Skin of body (tissue), 1 donor: ENCODE measurements at regions not wholly inside any gene's neighbourhood (a gene's known extent, or its start where the extent isn't known, plus 50 kb on each side); places are given as distances from the start of the nearest gene placed in this dataset.

Experiments used
- DNase-seq: peaks from one replicate; lab custom pipeline; 2025; lab: John Stamatoyannopoulos, UW

DNA sequence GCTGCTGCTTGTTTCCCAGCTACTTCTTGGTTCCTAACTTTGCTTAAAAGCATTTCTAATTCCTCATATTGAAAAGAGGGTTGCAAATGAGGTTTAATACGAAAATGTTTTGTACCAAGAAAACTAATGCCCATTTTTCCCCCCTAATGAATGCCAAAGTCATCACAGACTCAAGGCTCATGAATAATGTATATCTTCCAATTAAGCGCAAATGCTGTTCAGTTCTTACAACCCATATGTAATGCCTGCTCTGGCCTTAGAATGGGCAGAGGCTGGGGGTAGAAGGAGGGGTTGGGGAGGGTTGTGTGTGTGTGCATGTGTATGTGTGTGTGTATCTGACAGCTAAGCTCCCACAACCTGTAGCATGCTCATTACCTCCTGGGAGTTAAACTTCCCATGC is 901.7 kb downstream of the KCNMA1 start:
- DNase-seq = no peak

DNA sequence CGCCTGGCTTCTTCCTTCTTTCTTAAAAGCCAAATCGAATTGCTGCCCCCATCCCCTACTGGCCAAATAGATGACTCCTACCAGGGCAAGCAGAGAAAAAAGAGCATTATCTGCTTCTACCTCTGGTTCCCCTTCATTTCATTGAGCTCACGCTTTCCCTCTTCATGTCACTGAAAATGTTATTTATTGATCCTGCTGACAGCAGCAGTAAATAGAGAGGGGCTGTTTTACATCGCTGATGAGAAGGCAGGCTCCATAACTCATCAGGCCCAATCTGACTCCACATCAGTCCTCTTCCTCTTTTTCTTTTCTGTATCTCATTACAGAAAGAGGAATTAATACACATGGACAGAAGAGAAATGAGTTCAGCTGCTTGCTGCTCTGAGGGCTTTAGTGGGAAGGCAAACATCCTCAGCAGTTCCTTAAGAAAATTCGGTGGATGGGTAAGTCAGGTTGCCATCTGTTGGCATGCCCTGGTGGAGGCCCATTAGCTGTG is 904.1 kb downstream of the KCNMA1 start:
- no peak for DNase-seq

- DNase-seq = no peak
Measured at GRCh38 chr10:76732306-76732705, 905.3 kb downstream of the KCNMA1 start.

- no peak for DNase-seq
Measured at GRCh38 chr10:76729841-76730487, 907.6 kb downstream of the KCNMA1 start.

- no peak for DNase-seq
Measured at GRCh38 chr10:76729346-76729745, 908.3 kb downstream of the KCNMA1 start.

GRCh38 chr10:76727038-76727437 is 910.6 kb downstream of the KCNMA1 start:
- no peak for DNase-seq

GRCh38 chr10:76723844-76724243 is 913.8 kb downstream of the KCNMA1 start:
- DNase-seq = no peak

GRCh38 chr10:76721891-76722505 is 915.6 kb downstream of the KCNMA1 start:
- no peak for DNase-seq

DNA sequence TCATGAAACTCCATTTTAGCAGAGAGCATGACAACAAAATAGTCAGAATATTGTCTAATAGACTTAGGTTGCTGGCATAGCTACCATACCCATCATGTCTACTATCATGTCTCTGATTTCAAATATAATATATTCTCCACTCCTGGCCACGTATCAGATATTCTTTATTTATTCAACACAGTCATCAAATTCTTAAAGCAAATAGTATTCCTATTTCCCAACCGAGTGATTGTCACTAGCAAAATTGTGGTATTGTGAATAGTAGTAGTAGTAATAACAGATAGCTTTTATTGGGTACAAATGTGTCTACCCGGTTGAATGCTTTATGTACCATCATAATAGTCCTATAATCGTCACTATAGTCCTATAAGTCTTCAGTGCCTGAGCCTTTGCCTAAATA is 918.6 kb downstream of the KCNMA1 start:
- no peak for DNase-seq

DNA sequence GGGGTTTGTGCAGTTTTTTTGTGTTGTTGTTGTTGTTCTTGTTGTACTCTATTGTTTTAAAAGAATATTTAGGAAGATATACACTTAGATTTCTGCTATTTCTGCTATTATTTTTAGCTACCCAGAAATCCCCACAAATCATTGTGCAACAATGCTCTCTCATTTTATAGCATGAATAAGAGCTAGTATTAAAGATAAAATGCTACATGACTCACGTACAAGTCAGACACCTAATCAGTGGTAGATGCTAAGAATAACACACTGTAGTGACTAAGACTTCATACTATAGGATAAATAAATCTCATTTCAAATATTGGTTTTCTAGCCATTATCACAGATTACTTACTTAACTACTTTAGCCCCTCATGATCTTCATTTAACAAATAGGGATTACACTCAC is 920.5 kb downstream of the KCNMA1 start:
- no peak for DNase-seq

DNA sequence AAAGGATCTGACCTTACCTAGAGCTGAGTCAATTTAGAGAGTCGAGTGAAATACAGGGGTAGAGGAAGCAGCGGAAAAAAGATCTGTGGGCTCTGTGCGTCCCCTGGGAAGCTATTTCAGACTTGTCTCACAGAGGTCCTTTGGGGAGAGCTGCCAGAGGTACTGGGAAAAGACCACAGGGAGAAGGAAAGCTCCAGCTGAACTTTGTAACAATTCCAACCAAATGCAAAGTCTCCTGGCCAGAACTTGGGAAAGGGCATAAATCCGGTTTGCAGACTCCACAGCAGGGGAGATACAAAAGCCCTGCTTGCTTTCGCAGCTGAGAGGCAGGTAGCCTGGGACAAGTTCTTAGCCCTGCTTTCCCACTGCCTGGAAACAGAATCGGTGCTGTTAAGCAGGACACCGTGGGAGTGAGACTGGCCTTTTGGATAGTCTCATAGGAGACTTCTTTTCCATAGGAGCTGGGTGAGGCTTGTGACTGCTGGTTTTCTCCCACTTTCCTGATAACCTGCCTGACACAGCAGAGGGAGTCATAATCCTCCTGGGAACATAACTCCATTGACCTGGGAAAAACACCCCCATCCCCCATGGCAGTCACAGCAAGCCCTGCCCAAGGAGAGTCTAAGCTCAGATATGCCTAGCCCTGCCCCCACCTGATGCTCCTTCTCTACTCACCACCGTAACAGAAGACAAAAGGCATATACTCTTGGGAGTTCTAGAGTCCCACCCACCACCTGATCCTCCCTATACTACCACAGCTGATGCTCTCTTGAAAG is 926.2 kb downstream of the KCNMA1 start:
- DNase-seq = no peak

GRCh38 chr10:76700241-76700640 is 937.4 kb downstream of the KCNMA1 start:
- no peak for DNase-seq

- DNase-seq = no peak
Measured at GRCh38 chr10:76697923-76698322, 939.7 kb downstream of the KCNMA1 start.

DNA sequence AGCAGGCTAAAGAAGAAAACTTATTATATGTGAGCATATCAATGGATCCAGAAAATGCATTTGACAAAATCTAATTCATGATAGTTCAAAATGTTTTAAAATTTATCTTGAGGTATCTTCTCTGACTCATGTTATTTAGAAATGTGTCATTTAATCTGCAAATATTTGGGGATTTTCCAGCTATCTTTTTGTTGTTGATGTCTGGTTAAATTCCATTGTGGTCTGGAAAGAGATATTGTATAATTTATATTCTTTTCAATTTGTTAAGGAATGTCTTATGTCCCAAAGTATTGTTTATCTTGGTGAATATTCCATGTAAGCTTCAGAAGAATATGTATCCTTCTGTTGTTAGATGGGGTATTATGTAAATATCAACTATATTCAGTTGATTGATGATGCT is 942.5 kb downstream of the KCNMA1 start:
- no peak for DNase-seq

DNA sequence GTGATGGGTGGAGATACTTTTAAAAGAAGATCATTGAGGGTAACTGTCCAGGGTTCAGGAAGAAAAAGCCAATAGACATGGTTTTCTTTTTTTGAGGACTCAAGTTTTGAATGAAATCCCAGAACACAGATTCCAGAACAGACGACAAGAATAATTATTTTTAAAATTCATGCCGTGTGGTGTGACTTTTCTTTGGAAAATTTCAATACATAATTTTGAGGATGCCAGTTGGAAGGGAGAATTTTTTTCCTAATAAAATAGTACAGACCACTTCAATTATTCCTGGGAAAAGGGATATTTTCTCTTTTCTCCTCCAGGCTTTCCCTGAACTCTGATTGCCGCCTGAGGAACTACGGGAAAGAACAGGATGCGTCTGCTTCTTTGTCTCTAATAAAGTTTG is 951.4 kb downstream of the KCNMA1 start:
- no peak for DNase-seq

GRCh38 chr10:76684968-76685367 is 952.6 kb downstream of the KCNMA1 start:
- no peak for DNase-seq

GRCh38 chr10:76681153-76681552 is 956.5 kb downstream of the KCNMA1 start:
- no peak for DNase-seq

GRCh38 chr10:76679030-76679429 is 958.6 kb downstream of the KCNMA1 start:
- DNase-seq = no peak

GRCh38 chr10:76675951-76676587 is 961.5 kb downstream of the KCNMA1 start:
- peak; percentile 79 for DNase-seq

DNA sequence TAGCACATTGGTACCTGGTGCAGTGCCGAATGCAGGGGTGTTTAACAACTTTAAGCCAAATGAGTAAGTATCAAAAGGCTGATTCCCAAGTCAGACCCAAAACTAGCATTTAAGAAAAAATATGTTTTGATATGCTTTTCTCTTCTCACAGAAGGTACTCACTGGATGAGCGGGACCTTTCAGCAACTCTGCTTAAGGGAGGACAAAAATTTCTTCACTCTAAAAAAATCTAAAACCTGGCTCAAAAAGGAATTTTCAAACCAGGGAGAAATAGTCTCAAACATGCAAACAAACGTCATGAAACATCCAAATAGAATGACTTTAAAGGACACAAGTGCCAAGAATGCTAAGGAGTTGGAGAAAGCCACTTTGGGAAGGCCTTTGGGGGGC is 962.1 kb downstream of the KCNMA1 start:
- DNase-seq = no peak

DNA sequence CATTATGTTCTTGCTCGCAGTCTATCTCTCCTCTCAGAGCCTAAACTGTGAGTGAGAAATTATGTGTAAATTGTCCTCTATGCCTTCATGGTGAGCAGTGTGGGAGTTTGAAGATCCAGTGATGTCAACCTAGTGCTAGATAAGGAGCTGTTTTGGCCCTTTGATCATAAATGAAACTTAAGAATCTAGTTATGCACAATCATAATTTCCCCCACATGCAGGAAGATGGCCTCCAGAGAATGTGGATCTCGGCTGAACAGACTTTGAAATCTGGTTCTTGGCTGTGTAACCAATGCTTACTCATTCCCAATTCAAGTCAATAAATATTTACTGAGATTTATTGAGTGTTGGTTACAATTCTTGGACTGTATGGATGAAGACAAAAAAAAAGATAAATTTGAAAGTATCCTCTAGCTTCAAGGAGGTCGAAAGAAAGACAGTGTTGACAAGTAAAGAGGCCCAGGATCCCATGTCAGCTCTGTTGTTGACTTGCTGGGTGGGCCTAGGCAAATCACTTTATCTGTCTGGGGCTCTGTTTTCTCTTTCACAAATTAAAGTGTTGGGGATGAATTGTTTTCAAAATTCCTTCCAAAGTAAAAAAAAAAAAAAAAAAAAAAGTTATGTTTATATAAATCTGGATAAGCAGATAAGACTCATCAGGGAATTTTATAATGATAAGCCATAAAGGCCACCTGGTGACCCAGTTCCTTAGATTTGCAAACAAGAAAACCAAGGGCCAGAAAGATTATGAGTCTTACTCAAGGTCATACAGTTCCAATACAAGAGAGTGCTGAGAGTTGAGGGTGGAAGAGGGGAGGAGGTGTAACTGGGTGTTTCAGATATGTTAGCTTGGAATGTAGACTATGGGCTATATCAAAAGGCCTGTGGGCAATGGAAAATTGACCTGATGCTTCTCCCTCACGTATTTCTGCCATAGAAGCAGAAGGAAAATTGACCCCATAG is 969.9 kb downstream of the KCNMA1 start:
- DNase-seq = peak; percentile 92
